NOMO-1 treated with DMSO at 0.1 percent for 48 hours (cell line): ENCODE measurements at regions not wholly inside any gene's neighbourhood (a gene's known extent, or its start where the extent isn't known, plus 50 kb on each side); places are given as distances from the start of the nearest gene placed in this dataset.

Source experiments
- DNase-seq: peaks from one replicate; lab custom pipeline; 2025; ENCODE audit not compliant: unreplicated experiment; lab: John Stamatoyannopoulos, UW

DNA sequence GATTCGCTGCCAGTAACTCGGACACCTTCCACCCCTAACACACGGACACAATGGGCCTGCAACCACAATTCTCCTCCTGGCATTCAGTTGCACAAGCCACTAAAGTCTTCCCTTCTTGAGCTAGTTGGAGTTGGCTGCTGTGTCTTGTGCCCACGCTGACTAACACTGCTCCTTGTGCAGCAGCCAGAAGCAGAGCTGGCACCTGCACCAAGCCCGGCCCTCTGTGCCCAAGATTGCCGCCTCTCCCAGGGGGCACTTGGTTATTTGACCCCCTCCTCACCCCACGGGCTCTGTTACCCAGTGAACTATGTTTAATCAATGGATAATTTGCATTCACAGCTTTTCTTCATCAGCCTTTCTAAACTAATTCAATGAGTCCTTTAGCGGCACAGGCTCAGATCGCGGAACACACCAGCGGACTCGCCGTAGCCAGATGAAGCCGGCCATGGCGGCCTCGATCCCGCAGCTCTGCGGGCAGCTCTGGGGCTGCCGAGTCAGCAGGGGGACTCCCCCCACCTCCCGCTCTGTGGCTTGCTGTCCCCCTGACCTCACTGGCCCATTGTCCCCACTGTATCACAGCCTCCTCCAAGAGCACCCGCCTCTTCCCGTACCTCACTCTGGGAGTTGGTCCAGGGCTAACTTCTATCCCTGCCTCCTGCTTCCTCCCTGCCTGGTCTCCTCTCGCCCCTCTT, 94.8 kb upstream of the AFDN start:
- no peak for DNase-seq

DNA sequence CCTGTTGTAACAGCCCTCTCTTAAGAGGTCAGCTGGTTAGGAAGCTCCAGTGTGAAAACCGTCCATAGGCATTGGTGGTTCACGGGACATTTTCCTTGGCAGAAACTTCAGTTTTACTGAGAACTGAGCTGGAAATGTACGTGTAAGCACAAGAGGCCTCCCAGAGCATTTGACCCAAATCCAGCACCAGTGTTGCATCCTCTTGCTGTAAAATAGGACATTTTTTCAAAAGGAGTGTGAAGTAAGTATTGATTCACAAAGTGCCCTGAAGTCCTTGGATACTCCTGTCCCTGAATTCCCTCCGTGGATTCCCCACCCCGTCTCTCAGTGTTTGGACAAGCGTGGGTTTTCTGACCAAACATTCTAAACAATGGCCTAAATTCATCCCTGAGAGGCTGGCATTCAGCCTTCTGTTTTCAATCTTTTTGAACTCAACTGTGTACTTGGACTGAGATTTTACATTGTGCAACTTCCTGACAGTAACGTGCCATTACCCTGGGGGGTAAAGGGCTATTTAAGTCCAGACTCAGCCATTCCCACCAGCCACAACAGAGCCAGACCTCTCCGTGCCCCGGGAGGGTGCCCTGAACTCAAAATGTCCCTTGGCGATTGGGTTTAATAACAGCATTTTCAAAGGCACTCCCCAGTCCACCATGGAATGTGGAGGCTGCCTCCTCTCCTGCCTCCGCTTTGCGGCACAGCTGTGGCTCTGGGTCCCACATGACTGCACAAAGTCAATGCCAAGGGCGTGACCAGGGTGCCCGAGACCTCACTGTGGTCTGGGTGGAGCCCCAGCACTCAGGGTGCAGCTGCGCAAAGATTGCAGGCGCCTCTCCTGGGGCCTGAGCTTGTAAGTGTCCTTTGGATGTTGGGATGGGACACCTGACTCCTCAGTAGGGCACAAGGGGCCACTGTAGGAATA, 92.7 kb upstream of the AFDN start:
- no peak for DNase-seq

DNA sequence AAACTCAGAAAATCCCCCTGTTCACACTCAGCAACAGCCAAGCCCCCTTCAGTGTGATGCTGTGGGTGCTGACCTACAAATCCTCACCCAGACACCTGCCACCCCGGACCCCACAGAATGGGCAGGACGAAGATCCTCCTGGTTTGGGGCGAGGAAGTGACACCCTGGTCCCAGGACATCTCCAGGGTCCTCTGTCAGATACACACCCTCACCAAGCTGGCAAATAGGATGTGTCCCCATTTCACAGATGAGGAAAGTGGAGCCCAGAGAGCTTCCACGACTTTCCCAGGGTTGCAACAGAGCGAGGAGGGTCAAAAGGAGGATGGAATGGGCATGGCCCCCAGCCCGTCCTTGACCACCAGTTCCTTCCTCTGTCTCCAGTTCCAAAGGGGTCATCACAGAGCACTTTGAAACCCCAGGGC, 92.0 kb upstream of the AFDN start:
- no peak for DNase-seq

DNA sequence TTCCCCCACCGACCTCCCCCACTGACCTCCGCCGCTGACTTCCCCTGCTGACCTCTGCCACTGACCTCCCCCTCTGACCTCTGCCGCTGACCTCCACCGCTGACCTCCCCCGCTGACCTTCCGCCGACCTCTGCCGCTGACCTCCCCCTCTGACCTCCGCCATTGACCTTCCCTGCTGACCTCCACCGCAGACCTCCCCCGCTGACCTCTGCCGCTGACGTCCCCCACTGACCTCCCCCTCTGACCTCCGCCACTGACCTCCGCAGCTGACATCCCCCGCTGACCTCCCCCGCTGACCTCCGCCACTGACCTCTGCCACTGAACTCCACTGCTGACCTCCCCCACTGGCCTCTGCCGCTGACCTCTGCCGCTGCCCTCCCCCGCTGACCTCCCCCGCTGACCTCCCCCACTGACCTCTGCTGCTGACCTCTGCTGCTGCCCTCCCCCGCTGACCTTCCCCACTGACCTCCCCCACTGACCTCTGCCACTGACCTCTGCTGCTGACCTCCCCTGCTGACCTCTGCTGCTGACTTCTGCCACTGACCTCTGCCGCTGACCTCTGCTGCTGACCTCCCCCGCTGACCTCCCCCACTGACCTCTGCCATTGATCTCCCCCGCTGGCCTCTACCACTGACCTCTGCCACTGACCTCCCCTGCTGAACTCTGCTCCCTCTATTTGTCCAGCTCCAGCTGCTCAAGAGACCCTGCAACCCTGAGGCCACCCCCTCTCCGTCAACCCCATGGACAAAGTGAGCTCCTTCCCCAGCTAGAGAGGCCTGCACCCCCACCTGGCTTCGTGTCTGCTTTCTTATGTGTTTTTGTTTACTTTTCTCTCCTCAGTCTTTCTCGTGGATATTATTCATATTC, 91.4 kb upstream of the AFDN start:
- no peak for DNase-seq

DNA sequence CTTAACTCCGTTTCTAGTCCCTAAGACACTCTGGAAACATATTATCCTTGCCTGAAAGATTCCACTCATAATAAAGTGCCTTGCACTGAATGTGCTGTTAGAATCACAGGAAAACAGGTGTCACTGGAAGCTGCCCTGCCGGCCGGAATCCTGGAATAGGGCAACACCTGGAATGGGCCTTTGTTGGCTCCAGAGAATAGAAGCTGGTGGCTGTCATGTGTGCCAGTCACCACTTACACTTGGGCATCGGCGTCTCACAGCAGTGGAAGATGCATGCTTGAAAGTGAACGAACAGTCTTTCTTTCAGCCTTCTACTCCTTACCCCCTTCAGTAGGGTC, 90.8 kb upstream of the AFDN start:
- no peak for DNase-seq

DNA sequence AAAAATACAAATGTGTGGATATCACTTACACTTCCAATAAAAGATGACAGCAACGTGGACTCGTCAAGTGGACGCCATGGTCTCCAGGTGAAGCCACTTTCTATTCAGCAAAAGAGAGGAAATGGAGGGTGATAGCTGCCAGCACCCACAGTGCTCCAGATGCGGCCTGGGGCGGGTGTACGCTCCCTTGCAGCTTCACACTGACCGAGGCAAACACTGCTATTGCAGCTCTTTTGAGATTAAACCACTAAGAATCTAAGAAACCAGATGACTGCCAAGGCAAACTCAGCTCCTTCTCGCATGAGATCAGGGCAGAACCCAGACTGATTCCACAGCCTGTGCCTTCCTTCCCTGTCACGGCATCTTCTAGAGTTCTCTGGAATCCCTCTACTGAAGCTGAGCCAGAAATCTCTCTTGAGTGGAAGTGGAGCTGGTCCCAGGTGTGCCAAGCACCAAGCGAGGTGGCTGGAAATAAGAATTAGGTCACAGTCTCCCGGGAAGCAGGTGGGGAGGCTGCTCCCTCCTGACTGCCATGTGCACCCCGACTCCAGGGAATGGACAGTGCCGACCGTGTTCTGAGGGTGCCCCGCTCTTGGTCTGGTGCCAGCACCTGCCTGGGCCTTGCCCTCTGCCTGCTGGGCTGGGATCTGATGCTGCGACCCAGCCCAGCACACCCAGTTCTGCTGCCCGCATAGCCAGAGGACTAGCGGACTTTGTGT, 90.1 kb upstream of the AFDN start:
- no peak for DNase-seq

DNA sequence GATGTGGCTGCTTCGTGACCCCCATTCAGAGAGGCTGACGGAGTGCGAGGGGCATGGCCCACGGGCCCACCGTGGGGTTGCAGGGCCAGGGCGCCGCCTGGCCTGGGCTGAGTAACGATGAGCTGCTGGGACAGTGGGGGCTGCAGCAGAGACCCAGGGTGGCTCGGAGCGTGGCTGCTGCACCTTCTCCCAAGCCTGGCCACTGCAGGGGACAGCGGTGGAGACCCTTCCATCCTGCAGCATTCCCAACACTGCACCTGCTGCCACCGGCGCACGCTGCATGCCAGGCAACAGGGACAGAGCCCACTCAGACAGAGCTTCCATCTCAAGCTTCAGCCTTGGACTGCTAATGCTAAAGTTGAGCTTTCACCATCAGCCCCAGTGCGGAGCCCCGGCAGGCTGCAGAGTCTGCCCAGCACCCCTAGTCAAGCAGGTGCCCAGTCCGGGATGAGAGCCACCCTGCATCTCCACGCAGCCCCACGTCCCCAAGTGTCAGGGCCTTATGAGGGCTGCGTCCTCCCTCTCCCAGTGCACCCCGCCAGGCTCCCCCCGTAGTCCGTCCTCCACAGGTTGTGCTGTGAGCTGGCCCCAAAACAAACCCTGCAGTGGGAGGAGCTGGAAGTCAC, 89.4 kb upstream of the AFDN start:
- DNase-seq, result no peak

DNA sequence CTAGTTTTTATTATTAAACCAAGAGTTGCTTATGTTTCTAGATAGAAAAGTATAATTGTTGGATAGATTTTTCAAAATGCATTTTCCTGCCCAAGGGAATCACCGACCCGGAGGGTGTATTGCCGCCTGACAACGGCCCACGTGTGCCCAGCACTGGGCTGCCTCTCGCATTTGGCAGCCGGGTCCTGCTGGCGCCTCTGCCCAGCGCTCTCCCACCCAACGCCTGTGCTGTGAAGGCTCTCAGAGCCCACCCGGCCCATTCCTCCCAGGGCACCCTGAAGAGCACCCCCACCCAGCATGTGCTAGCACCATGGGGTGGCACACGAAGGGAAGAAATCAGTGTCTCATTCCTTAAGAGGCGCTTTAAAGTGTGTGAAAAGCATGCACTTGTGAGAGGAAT, 88.3 kb upstream of the AFDN start:
- DNase-seq, result no peak

DNA sequence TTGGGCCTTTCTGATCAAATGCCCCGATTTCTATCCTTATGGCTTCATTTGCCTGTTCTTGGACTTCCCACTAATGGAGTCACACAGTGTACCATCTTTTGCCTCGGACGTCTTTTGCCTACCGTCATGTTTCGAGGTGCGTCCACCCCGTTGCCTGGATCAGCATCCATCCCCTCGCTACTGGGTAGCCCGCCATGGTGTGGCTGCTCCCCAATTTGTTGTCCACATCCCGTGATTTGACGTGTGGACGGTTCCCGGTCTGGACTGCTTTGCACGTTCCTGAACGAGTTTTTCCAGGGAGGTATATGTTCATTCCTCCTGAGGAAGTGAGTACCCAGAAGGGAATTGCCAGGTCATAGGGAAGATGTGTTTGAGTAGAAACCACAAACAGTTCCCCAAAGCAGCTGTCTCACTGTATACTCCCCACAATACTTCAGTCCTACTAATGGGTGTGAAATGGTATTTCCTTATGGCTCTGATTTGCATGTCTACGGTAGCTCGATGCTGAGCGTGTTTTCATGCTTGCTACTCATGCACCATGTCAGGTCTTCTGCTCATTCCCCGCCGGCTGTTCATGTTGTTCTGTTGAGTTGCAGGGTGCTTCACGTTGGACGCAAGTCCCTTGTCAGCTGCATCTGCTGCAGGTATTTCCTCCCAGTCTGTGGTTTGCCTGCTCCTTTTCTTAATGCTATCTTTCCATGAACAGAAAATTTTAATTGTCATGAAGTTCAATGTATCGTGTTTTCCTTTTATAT, 86.8 kb upstream of the AFDN start:
- DNase-seq, result no peak

DNA sequence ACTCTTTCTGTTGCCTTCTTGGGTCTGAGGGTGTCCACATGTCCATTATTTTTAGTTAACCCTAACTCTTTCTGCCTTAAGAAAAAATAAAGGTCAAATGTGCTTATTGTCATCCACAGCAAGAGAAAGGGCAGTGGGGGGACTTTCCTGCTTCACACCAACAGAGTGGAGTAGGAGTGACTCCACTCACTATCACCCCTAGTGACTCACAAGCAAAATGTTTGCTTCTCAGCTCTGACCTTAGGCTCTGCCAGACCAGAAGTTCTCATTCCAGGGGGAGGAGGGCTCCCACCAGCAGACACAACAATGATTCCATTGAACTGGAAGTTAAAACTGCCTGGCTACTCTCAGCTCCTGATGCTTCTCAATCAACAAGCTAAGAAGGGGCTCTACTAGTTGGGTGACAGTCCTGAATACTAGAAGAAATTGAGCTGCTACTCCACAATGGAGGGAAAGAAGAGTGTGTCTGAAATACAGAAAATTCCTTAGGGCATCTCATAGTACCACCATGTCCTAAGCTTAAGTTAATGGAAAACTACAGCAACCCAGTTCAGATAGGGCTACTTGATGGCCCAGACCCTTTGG, 83.9 kb upstream of the AFDN start:
- DNase-seq, result no peak

DNA sequence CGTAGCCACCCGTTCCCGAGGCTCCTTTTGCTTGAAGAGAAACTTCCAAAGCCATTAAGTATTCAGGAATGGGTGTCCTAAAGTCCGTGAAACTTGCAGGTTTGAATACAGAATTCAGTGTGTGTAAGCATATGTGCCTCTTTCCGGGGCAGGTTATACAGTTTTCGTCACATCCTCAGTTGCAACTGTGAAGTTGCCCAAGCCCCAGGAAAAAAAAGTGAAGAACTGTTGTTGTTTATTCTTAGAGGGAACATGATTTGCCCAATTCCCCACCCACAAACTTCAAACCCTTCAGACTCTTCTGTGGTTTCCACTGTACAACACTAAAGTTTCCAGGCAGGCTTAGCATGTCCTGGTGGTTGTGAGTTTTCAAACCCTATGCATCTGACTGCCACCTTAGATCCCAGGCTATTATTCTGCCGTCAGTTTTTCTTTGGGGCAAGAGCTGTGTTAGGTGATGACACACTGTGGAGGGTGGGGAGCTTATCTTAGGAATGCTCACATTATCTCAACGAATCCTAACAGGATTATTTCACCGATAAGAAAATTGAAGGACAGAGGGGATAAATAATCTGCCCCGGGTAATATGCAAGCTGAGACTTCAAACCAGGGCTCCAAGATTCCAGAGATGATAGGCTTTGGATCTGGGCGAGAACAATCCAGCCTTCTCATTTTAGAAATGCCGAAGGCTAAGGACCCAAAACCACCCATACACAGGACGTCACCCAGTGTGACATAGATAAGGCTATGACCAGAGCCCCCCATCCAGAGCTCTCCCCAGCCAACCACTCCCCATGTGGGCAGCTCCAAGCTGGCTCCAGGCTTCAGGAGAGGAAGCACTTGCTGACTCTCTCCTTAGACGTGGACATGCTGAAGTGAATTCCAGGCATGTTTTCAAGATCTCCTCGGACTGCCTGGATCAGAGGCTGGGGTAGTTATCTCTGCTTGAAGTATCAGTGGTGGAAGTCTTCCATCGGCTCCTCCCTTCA, 81.7 kb upstream of the AFDN start:
- peak; percentile 19 for DNase-seq

DNA sequence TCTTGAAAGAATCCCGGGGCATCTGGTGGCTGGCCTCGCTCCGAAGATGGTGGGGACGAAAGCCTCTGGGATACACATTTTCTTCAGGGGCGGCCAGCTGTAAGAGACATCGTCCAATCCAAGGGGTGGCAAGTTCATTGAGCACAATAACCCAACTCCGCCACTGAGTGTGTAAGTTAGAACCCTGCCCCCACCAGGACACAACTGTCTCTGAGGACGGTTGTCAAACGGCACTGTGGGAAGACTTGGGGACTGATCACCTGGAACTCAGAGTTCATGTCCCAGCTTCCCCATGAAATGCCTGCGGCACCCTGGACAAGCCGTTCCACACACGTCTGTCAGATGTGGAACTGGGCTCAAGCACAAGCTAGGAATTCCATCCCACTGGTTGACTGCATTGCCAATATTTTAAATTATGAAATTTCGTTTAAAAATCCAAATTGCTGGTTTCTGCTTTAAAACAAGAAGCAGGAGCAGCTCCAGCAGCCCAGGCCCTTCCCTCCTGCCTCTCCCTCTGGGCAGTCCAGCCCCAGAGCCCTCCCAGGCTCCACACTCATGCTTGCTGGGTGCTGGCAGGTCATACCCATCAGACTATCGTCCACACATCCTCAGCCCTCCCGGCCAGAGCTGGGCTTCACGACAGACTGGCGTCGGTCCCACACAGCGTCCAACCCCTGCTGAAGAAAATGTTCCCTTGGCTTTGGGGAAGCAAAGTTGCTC, 80.9 kb upstream of the AFDN start:
- DNase-seq, result no peak

DNA sequence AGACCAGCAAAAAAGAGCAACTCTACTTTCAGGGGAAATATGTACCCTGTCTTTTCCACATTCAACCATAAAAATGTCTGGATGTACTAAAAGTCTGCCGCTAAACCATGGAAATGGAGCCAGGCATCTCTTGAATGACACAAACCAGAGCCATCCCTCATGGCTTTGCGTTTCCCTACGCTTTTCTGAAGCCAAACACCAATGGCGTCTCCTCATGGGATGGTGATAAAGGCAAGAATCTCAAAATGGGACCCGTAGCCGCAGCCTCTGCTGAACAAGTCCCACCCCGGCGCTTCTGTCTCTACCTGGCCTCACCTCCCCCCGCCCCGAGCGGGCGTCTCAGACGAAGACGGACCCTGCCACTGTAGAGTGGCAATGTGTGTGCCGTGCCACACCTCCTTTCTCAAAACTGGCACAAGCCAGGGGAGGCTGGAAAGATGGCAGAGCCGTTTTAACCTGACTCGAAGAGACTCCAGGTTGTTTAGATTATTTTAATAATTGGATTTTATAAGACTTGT, 80.3 kb upstream of the AFDN start:
- DNase-seq, result no peak

DNA sequence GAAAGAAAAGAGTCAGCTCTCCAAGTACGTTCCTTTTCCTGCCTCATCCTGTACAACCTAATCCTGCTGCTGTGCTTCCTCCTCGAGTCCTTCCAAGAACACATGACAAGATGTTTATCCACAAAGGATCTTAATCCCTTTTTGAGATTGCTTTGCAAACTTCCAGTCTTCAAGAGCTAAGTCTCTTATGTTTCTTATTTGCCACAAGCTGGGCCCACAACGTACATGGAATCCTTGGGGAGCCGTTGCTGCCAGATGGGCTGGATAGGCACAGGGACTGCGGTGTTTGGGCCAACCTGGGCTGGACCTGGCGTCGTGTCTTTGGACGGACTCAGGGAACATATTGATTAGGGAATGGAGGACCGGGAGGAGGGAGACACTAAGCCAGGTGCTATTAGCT, 79.7 kb upstream of the AFDN start:
- DNase-seq, result no peak

DNA sequence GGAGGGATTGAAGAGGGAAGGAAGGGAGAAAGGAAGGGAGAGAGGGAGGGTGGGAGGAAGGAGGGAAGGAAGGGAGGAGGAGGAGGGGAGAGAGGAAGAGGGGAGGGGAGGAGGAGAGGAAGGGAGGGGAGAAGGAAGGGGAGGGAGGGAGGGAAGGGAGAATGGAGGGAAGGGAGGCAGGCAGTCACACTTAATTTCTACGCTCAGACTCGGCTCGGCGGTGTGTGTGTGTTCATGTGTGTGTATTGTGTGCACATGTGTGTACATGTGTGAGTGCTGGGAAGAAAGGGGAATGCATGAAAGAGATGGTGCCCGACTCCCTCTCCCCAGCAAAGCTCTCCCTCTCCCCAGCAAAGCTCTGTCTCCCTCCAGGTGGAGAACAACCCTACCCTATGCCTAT, 79.1 kb upstream of the AFDN start:
- DNase-seq, result no peak

DNA sequence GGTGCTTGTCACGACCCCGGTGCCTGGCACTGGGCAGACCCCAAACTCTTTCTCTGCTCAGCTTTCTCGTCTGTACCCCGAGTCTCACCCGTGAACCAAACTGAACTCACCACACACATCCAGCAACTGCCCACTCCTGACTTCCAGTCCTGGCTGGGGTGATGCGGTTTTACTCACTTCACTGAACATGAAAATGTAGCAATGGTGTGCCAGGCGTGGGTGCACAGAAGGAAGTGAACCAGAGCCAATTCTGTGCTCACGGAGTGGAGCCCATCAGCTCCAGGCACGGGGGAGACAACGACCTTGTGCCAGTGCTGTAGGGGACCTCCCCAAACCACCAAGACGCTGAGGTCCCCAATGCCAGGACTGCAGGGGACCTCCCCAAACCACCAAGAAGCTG, 78.7 kb upstream of the AFDN start:
- DNase-seq, result no peak
